Tibial nerve (tissue), 4 donors: ENCODE measurements at regions not wholly inside any gene's neighbourhood (a gene's known extent, or its start where the extent isn't known, plus 50 kb on each side); places are given as distances from the start of the nearest gene placed in this dataset.

Experiments used
- DNase-seq, 2 donors: peaks; one replicate each; pipeline ENCODE4 v3.0.0-alpha.2; 2019; ENCODE audit warnings: low spot score in 2 of 2
- H3K27ac ChIP-seq, 4 donors: fragments of 200-600 bp; sonication (generic) in 3 of 4; one replicate each; pipeline ENCODE4 v1.5.1; 2017 to 2019; ENCODE audit warnings: mild to moderate bottlenecking in 1 of 4
- H3K27me3 ChIP-seq, 2 donors: fragments of 200-600 bp; sonication (generic) in 1 of 2; one replicate each; pipeline versions ENCODE4 v1.5.1 to v1.6.0; 2017 to 2019
- H3K36me3 ChIP-seq, 3 donors: fragments of 200-600 bp; sonication (generic); one replicate each; pipeline ENCODE4 v1.5.1; 2018 to 2019
- H3K4me1 ChIP-seq, 4 donors: fragments of 200-600 bp; sonication (generic) in 3 of 4; one replicate each; pipeline ENCODE4 v1.5.1; 2017 to 2019
- H3K4me3 ChIP-seq, 4 donors: fragments of 200-600 bp; sonication (generic) in 3 of 4; one replicate each; pipeline ENCODE4 v1.5.1; 2017 to 2019; ENCODE audit warnings: mild to moderate bottlenecking in 1 of 4, moderate library complexity in 1 of 4
- H3K9me3 ChIP-seq, 4 donors: fragments of 200-600 bp; sonication (generic) in 3 of 4; one replicate each; pipeline ENCODE4 v1.5.1; 2017 to 2019
- CTCF ChIP-seq, 5 experiments: fragments of 200-600 bp in 3 of 5; fragments of 450-650 bp in 2 of 5; sonication (generic) in 3 of 5; IDR thresholded peaks; one replicate each; pipeline ENCODE4 v1.5.1; 2016 to 2019; ENCODE audit warnings: antibody characterized with exemption in 5 of 5, mild to moderate bottlenecking in 3 of 5, moderate library complexity in 2 of 5
- EP300 ChIP-seq, 2 donors: sonication (generic); formaldehyde crosslinking; IDR thresholded peaks; one replicate each; pipeline ENCODE4 v1.6.1; 2017; ENCODE audit warnings: antibody characterized with exemption in 2 of 2, mild to moderate bottlenecking in 1 of 2
- POLR2A ChIP-seq, 2 donors: fragments of 450-650 bp; IDR thresholded peaks; one replicate each; pipeline ENCODE4 v1.6.1; 2017; ENCODE audit warnings: antibody characterized with exemption in 2 of 2, mild to moderate bottlenecking in 2 of 2, moderate library complexity in 2 of 2
- WGBS, 2 donors: methylation state at CpG; one replicate each; pipeline ENCODE4 v1.1.5; 2018; 5-methylcytosine and 5-hydroxymethylcytosine counted together

GRCh38 chr11:69924308-69925161, 105.3 kb upstream of the FGF3 start:
- 70 to 91% methylated on average over 2 of the region's 2 CpGs for WGBS, 2 donors
- Histone ChIP-seq H3K27me3 (peaks cover 0 to 8% of the 10 kb centered on the region in 2 donors), H3K9me3 (peaks cover 0 to 6% (median 0%) of the 10 kb centered on the region in 4 donors), H3K36me3 (no peaks in the 10 kb centered on the region), H3K4me1 (no peaks in the 10 kb centered on the region), H3K4me3 (no peak overlapping the region), H3K27ac (no peak overlapping the region)
- TF ChIP-seq POLR2A (IDR thresholded peaks at IDR 0.05): no peak
- no peak for TF ChIP-seq CTCF (IDR thresholded peaks at IDR 0.05)
- TF ChIP-seq EP300 (IDR thresholded peaks at IDR 0.05): no peak
- DNase-seq: no peak

DNA sequence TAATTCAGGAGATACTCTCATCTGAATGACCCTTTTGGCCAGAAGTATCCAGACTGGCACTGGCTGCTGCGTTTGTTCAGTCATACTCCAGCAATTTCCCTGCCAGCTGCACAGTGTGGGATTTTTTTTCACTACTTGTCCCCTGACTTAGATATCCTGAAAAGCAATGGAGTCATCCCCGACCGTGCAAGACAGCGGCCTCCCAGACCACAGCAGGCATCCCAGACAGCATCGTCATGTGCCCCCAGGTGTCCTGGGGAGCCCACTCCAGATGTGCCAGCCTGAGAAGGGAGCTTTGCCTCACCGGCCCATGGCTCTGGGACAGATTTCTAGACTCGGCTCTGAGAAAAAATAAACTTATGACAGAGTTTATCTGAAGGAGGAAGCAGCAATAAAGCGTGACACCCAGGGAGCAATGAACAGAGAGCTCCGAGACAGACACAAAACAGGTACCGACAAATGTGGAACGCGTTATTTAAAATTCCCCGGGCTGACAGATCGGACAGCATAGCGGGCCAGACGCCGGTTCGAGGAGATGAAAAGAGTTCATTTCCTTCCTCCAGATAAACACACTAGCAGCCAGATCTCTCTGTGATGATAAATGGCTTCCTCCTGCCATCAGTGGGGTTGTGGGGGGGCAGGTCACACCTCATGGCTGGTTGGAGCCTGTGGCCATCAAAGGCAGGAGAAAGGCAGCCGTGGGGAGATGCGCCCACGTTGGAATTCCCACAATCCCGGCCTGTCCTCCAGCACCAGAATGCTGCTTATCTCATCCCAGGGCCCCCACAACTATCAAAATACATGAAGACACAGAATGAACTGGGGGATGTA, 106.4 kb upstream of the FGF3 start:
- no peak overlapping the region for H3K4me3 ChIP-seq
- H3K36me3 ChIP-seq: no peaks in the 10 kb centered on the region
- H3K27ac ChIP-seq: no peak overlapping the region
- no peaks in the 10 kb centered on the region for H3K4me1 ChIP-seq
- whole genome bisulfite sequencing, 2 donors: 35 to 53% methylated on average over 20 to 22 of the region's 22 CpGs
- peaks cover 0 to 10% (median 0%) of the 10 kb centered on the region in 4 donors for H3K9me3 ChIP-seq
- peaks cover 0 to 16% of the 10 kb centered on the region in 2 donors for H3K27me3 ChIP-seq
- no peak for TF ChIP-seq POLR2A (IDR thresholded peaks at IDR 0.05)
- no peak for DNase-seq

- Histone ChIP-seq H3K4me1 (no peaks in the 10 kb centered on the region), H3K27ac (no peak overlapping the region), H3K27me3 (peaks cover 0 to 22% of the 10 kb centered on the region in 2 donors), H3K9me3 (peaks cover 0 to 10% (median 0%) of the 10 kb centered on the region in 4 donors), H3K36me3 (no peaks in the 10 kb centered on the region), H3K4me3 (no peak overlapping the region)
- WGBS, 2 donors: 40 to 52% methylated on average over 15 of the region's 15 CpGs
- TF ChIP-seq POLR2A (IDR thresholded peaks at IDR 0.05): no peak
- no peak for TF ChIP-seq EP300 (IDR thresholded peaks at IDR 0.05)
- no peak for TF ChIP-seq CTCF (IDR thresholded peaks at IDR 0.05)
- no peak for DNase-seq
Observed at GRCh38 chr11:69926376-69927050, 107.3 kb upstream of the FGF3 start.

DNA sequence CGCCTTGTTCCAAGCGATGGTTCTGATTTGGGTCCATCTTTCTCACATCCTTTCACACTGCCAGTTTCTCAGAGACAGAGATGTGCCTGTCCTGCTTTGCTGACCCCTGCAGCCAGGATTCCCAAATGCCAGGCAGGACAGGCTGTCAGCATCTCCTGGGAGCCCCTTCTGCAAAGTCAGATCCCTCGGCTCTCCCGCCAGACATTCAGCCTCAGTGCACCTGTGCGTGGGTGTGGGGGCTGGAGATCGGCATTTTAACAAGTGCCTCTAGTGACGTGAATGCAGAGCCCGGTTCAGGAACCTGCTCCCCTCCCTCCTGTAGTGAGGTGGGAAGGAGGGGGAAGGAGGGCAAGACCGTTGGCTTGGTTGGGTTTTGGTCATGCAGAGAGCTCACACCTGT, 108.9 kb upstream of the FGF3 start:
- peaks cover 0 to 10% (median 0%) of the 10 kb centered on the region in 4 donors for H3K9me3 ChIP-seq
- 56 to 58% methylated on average over 8 to 9 of the region's 9 CpGs for WGBS, 2 donors
- H3K27me3 ChIP-seq: peaks cover 0 to 22% of the 10 kb centered on the region in 2 donors
- no peak overlapping the region for H3K27ac ChIP-seq
- TF ChIP-seq CTCF (IDR thresholded peaks at IDR 0.05) (no peak), EP300 (IDR thresholded peaks at IDR 0.05) (no peak), POLR2A (IDR thresholded peaks at IDR 0.05) (no peak)
- H3K36me3 ChIP-seq: no peaks in the 10 kb centered on the region
- H3K4me3 ChIP-seq: no peak overlapping the region
- no peaks in the 10 kb centered on the region for H3K4me1 ChIP-seq
- DNase-seq: no peak

GRCh38 chr11:69928975-69929374, 109.8 kb upstream of the FGF3 start:
- no peak for DNase-seq
- TF ChIP-seq POLR2A (IDR thresholded peaks at IDR 0.05) (no peak), CTCF (IDR thresholded peaks at IDR 0.05) (no peak), EP300 (IDR thresholded peaks at IDR 0.05) (no peak)
- H3K27ac ChIP-seq: no peak overlapping the region
- peaks cover 0 to 22% of the 10 kb centered on the region in 2 donors for H3K27me3 ChIP-seq
- 84 to 85% methylated on average over 3 of the region's 3 CpGs for WGBS, 2 donors
- H3K36me3 ChIP-seq: no peaks in the 10 kb centered on the region
- no peak overlapping the region for H3K4me3 ChIP-seq
- peaks cover 0 to 10% (median 0%) of the 10 kb centered on the region in 4 donors for H3K9me3 ChIP-seq
- no peaks in the 10 kb centered on the region for H3K4me1 ChIP-seq
